Fibroblast of upper back skin (primary cell): ENCODE measurements at regions not wholly inside any gene's neighbourhood (a gene's known extent, or its start where the extent isn't known, plus 50 kb on each side); places are given as distances from the start of the nearest gene placed in this dataset.
"Not testable (repeated sequence)": the region's sequence is repeated elsewhere in the genome, so short reads cannot be mapped to it uniquely, and the experiment has no call there.

Source experiments
- DNase-seq: peaks from one replicate; pipeline ENCODE4 v3.0.0-alpha.2; 2013

DNA sequence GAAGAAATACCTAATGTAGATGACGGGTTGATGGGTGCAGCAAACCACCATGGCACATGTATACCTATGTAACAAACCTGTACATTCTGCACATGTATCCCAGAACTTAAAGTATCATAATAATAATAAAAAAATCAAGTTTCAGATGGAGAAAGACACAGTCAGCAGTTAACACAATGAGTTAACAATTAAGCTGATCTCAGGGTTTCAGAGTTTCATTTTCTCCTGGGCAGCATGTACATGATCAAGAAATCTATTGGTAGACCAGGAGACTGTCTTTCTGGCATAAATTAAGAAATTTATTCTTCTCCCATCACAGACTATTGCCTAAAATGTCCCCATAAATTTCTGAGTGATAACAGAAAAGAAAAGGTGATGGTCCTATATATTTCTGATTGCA lies 155.3 kb downstream of the RAD51AP2 start:
- DNase-seq, result no peak

DNA sequence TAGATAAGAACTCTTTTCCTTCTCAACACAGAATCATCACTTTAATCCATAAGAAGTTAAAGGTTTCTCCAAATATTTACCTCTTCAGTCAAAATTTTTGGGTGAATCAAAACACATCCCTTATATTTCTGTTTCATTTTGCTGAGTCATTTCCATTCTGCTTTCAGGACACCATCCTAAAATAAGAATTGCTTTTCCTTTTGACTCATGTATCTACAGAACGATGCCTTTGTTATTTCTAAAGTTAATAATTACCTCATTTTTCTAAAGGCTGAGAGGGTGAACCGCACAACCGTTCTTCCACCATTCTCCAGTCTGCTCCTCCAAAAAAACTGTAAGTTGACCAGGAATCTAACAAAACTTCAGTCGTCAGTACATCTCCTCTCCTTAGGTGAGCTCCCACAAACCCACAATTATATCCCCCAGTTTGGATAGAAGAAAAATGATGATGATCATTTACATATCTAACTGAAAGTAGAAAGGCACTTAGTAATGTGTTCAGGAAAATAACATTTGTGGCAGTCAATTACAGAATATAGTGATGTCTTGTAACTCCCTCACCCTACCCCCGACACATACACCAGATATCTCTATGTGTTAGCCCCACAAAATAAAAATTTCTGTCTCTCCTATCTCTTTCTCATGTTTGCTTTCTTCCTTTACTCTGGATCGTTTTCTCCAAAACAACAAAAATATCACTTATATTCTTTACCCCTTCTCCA lies 162.5 kb downstream of the RAD51AP2 start:
- DNase-seq, result no peak

DNA sequence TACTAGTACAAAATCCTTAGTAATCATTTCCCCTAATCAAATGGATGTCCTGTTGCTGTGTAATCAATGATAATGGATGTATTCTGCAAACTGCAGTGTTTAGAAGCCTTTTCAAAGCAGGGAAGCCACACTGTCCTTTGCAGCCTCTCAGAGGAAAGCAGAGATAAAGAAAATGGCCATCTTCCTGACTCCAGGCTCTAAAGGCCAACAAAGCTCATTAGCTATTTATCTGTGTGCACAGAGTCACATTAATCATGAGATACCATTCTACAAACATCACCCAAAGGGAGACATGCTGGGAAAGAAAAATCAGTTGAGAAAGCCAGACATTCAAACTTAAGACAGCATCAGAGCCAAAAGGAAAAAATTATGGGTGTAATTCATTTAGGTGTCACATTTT lies 165.0 kb downstream of the RAD51AP2 start:
- no peak for DNase-seq

DNA sequence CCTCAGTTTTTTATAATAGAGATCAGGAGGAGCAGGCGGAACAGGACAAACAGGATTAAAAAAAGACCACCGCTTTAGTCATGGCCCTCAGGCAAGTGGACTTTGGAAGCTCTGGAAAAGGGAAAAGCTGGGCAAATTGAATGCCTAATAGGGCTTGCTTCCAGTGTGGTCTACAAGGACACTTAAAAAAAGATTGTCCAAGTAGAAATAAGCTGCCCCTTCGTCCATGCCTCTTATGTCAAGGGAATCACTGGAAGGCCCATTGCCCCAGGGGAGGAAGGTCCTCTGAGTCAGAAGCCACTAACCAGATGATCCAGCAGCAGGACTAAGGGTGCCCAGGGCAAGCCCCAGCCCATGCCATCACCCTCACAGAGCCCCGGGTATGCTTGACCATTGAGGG lies 175.5 kb downstream of the RAD51AP2 start:
- DNase-seq, result not testable (repeated sequence)

DNA sequence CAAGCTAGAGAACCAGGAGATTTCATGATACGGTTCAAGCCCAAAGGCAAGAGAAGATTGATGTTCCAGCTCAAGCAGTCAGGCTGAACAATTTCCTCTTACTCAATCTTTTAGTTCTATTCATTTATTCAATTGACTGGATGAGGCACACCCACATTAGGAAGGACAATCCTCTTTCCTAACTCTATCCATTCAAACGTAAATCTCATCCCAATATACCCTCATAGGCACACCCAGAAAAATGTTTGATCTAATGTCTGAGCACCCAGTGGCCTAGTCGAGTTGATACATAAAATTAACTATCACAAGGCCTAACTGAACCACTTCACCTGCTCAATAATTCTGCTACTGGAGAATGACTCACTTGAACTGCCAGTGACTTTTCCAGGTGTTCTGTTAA lies 180.7 kb downstream of the RAD51AP2 start:
- no peak for DNase-seq

DNA sequence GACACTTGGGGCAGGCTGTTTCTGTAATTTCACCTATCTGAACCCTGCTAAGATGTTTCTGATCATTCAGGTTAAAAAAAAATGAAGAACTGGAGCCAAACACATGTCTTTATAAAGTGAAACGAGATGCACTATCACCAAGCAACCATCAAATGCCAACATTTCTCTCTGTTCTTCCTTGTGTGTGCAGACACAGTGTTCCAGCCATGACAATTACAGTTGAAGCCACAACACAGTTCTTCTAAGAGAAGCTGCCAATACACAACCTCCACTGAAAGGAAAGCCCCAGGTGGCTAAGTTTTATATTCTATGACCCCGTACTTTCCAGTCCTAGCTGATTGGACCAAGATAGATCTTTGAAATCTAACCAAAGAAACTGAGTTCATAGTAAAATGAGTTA lies 181.8 kb downstream of the RAD51AP2 start:
- DNase-seq, result no peak

DNA sequence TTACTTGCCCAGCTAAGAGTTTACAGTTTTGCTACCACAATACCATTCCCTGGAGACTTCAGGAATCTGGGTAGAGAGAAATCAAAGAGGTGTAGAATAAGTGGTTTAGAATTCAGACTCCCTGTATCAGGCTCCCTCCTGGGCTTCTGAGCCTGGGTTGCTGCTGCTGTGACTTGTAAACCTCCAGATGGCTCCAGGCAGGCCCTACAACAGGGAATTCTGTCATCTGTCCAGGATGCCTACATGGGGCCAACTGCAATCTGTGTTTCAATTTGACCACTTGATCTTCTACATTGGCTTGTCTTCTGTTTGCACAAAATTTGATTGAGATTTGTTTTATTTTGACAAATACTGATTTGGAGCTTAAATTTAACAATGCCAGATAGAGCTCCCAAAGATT lies 183.9 kb downstream of the RAD51AP2 start:
- DNase-seq, result peak; percentile 12

DNA sequence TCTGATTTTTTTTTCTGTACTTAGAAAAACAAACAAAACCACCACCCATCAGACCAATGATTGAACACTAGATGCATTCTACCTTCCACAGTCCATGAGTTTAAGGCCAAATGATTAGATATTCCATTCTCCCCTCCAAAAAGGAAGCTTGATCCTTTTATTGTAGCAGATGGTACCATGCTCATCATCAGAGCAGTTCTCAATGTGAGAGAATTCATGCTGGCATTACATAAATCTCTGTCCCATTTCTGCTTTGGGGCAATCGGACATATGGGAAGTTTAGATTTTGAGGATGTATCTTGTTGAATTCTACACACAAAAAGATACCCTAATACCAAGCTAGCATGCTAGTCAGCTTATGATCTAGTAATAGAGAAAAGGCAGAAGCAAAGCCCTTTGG lies 186.6 kb downstream of the RAD51AP2 start:
- no peak for DNase-seq

DNA sequence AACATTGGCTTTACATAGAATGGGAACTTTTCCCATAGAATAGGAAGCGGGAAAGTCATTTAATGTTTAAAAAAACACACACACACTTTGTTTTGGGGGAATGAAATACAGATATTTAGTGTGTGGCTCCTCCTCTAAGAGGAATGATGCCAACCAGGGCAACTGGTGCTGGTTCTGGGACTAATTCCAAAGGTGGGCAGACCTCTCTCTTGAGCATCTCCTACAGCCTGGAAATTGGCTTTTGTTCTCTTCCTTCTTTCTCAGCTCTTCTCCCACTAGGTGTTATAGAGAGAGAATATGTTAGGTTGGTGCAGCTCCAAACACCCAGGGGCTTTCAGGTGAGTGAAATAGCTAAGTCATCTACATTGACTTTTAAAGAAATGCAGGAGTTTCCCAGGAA lies 190.1 kb downstream of the RAD51AP2 start:
- no peak for DNase-seq

DNA sequence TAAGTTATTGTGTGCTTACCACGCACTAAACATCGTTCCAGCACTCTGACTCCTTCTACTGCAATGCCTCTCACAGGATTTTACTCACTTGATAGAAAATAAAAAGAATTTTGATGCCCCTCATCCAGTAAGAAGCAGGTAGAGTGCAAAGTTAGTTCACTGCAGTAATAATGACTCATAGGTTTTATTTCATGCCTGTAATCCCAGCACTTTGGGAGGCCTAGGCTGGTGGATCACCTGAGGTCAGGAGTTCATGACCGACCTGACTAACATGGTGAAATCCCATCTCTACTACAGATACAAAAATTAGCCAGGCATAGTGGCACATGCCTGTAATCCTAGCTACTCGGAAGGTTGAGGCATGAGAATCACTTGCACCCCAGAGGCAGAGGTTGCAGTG lies 190.6 kb downstream of the RAD51AP2 start:
- DNase-seq, result no peak

DNA sequence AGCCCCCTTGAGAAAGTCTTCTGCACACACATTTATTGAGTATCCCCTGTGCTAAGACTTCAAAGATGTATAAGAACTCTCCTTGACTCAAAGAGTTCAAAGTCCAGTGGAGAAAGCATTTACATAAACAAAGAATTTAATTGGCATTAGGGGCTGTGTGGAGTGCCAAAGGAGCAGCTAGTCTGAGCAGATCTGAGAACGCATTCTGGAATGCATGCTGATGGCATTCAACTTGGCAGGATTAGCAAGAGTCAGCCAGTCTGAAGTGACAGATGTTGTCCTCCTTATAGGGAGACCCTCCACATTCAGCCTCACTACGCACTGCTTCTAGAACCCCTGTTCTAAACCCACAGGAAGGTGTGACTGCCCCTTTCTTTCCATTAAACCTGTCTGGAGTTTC lies 191.5 kb downstream of the RAD51AP2 start:
- no peak for DNase-seq

DNA sequence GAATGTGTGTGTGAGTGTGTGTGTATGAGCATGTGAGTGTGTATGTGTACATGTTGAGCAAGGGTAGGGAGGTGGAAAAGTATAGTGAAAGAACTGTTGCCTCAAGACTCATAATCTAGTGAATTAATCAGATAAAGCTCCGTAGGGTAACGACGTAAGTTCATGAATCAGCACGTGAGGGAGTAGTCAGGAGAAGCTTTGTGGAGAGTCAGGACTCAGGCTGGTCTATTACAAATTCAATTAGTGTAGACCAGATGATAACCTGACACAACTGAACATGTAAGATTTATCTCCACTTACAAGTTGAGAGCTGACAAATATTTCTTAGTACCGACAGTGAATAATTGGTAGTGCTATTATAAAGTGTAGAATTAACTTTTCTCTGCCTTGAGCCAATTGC lies 194.5 kb downstream of the RAD51AP2 start:
- DNase-seq, result no peak

DNA sequence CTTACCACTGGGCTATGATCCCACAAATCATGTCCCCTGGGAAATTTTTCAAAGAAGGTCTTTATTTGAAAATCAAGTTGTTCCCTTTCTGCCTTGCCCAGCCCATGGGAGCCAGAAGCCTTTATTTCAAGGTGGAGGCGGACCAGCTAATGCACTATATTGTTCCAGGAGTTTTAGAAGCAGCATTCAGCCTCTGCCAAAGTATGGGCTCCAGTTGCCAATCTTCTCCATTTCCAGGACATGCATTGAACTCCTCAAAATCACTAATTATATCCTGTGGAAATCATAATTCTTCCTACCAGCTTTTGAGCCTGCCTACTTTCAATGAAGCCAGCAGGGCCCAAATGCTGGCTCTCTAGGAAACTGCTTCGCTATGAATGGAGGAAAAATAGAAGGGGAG lies 195.8 kb downstream of the RAD51AP2 start:
- DNase-seq, result no peak

DNA sequence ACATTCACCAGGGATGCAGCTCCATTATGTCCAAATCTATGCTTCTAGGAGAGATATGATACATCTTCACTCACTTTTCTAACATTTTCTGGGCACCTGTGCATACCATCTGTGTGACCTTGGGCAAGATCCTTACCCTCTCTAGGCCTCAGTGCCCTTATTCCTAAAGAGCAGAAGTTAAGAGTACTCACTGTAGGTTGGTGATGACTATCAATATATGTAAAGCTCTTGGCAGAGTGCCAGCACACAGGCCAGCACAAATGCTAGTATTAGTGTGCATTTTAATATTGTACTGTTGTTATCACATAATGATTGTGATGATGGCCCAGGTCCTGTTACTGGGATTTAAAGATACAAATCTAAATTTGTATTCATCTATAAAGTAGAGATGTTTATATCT lies 199.2 kb downstream of the RAD51AP2 start:
- no peak for DNase-seq

DNA sequence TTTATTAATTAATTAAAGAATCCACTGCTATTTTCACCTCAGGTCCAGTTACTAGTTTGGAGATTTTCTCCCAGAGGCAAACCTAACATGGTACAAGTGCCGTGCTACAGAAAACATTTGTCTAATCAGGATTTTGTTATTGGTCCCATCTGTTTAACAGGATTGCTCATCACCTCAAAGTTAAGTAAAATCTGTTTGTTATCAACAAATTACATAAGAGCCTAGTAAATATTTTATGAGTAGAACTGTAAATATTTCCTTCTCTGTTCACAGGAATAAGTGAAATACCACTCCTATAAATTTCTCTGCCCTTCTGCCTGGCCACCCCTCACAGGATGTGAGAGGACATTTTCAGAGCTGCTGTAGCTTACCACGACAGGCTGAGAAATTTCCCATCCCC lies 200.2 kb downstream of the RAD51AP2 start:
- DNase-seq, result no peak

DNA sequence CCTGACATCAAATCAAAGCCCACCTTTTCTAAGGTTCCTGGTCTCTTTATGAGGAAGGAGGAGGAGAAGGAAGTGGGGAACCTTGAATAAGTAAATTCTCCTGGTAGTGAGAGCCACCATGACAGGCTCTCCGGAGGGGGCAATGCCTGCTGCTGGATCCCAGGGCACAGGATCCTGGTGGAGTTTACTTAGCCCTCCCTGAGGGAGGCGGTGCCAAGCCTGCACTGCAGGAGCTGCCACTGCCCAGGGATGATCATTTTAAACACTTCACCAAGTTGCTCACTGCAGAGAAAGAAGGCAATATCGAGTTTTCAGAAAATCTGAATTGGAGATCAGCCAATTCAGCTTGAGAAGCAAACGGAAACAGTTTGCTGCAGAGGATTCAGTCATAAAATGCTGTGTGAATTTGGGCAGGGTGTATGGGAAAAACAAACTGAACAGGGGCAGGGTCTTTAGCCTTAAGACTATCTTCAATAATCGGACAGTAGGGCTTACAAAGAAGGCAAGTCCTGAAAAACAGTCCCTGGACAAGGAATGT lies 200.7 kb downstream of the RAD51AP2 start:
- no peak for DNase-seq

DNA sequence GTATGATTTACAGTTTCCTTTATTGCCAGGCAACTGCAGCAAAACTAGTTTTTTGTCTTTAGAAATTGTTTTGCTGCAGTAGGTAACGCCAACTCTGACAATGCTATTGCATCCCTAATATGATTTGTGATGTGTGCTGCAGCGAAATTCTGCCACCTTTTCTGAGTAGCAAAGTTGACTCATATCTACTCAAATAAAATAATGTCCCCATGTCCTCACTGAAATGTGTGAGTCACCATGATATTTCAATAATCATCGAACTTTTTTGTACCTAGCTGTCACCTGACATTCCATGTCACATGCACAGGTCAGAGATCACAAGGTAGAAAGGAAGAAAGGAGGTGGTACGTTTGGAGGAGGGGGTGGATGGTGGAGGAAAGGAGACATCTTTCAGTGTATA lies 205.0 kb downstream of the RAD51AP2 start:
- DNase-seq, result no peak

DNA sequence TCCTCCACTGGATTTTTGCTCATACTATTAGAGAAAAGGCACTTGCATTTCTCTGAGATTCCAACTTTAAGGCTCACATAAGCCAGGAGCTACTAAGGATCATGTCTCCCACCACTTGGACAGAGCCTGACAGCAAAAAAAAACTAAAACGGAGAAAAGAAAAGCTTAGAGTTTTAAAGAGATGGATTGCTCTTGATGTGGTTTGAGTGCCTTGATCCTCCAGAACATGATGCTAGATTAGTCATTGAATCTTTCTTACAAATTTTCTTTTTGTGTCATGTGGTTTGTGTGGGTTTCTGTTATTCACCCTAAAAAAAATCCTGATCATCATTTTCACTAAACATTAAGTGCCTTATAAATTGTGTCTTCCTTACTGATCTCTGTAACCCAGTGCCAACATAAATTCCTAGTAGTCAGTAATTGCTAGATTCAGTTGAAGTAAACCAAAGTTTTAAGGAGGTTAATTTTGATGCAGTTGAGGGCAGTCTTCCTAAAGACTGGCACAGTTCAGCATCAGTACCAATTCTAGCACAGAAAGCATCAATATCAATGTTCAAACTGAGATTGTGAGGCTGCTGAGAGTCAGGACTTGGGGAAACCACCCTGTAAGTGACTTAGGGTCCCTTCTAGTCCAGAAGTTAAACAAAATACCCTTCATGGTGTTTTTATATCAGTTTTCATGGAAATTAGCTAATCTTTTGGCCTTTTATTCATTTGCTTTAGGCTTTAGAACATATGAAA lies 206.3 kb downstream of the RAD51AP2 start:
- peak; percentile 85 for DNase-seq

DNA sequence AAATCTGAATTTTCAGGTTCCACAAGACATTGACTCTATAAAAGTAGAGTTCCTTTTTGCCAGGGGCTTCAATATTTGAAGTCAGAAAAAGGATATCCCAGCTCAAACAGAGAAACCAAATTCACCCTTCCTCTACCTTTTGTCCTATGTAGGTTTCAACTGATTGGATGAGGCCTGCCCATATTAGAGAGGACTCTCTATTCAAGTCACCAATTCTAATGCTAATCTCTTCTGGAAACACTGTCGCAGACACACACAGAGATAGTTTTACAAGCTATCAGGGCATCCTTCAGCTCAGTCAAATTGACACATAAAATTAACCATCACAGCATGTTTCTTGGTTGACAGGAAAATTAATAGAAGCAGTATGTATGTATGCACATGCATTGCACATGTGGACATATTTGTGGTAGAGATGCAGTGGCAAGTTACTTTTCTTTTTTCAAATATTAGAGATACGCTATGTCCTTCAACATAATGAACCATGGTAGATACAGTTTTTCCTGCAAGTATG lies 207.1 kb downstream of the RAD51AP2 start:
- DNase-seq, result no peak

DNA sequence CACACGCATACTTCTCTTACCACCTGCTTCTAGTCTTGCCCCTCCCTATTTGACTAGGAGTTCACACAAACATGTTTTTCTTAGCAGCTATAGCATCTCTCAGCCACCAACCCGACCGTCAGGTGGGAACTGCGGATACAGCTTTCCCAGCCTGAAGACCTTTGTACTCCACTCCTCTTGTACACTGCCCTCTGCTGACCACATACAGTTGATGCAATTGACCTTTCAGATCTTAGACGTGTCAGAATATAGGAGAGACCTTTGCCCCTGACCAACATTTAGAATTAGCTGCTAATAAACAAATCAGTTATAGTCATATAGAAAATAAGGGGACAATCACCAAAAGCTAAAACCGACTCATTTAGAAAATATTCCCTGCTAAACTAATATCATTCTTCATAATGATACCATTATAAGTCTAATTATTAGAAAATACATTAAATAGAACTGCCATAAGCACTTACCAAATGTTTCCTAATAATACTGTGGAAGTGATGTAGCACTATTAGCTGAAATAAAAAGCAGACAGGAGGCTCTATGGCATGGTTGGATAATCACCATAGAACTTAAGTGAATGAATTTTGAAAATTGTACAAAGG lies 208.4 kb downstream of the RAD51AP2 start:
- DNase-seq, result peak; percentile 66

DNA sequence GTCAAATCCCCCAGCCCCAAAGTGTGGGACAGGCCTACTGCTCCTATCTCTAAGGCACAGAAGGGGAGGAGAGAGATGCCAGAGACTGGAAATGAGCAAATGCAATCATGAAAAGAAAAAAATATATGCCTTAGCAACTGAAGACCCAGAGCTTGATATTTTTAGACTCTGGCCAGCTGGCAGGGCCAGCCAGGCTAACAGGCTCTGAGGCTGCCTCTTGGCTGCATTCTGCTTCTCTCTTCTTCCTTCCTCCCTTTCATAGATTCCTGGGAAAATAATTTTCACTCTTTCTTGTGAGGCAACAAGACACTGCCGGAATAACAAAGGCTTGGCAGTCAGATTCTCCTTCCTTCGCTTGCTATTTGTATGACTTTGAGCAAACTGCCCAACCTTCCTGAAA lies 209.1 kb downstream of the RAD51AP2 start:
- no peak for DNase-seq

DNA sequence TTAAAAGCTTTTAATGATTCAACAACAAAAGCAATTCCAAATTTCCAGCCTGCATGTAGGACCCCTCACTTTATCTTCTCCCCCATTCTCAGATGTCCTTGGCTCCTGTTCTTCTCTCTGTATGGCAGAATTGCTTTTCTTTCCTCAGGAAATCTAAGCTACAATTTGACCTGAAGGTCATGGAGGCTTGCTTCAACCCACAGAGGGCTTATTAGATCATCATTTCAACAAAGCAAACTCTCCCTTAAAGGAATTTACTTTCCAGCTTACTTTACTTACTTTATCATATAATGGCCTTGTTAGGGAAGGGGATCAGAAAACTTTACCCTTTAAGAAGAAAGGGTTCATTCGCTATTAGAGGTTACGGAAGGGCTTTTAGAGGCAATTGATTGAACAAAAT lies 211.5 kb downstream of the RAD51AP2 start:
- no peak for DNase-seq

DNA sequence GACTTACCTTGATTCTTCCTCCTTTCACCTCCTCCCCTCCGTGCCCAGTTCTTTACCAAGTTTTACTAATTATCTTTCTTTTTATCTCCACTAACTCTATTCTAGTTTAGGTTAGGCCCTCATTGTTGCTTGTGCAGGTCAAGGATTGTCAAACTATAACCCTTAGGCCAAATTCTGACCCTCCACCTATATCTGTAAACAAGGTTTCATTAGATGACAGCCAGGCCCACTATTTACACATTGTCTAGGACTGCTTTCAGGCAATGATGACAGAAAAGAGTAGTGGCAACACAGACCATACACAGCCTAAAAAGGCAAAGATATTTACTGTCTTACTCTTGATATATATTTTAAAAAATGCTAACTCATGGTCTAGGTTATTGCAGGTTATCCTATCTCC lies 212.0 kb downstream of the RAD51AP2 start:
- DNase-seq, result no peak

DNA sequence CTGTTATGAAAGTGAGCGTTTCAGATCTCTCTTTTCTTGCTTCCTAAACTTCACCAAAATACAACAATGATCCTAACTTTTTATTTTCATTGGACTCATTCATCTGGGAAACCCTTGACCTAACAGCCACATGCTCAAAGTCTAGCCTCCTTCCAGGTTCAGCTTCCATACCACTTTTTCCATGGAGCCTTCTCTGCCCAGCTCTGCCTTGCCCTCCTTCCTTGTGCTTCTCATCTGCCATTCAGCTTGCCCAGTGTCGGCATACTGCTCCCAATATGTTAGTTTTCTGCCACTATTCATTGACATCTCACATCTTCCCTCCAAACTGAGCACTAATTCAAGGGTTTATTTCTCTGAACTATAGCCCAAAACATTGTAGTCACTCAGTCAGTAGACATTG lies 214.7 kb downstream of the RAD51AP2 start:
- peak; percentile 43 for DNase-seq
